ENCODE measurements at regions not wholly inside any gene's neighbourhood (a gene's known extent, or its start where the extent isn't known, plus 50 kb on each side); places are given as distances from the start of the nearest gene placed in this dataset.
"Not testable (repeated sequence)": the region's sequence is repeated elsewhere in the genome, so short reads cannot be mapped to it uniquely, and the experiment has no call there.

- no peaks in the 10 kb centered on the region for H3K4me1 ChIP-seq (ENCODE audit: low read length)
- H3K4me2 ChIP-seq (ENCODE audit: low read length): no peak overlapping the region
- no peak overlapping the region for H2AFZ ChIP-seq (ENCODE audit: low read depth, low read length)
- H3K79me2 ChIP-seq (ENCODE audit: low read length): no peaks in the 10 kb centered on the region
- no peaks in the 10 kb centered on the region for H3K9me3 ChIP-seq (ENCODE audit: insufficient read depth, low read length)
- H3K9ac ChIP-seq (ENCODE audit: low read length): no peak overlapping the region
- TF ChIP-seq CTCF (IDR thresholded peaks at IDR 0.05; ENCODE audit: low read depth, low read length) (no peak), EZH2phosphoT487 (IDR thresholded peaks at IDR 0.05; ENCODE audit: low read depth) (no peak)
- H3K36me3 ChIP-seq (replicated peaks; ENCODE audit: low read depth, low read length): no peaks in the 10 kb centered on the region
- no peak overlapping the region for H3K4me3 ChIP-seq (ENCODE audit: low read length)
- H3K27ac ChIP-seq (ENCODE audit: low read length): no peak overlapping the region
- H4K20me1 ChIP-seq (ENCODE audit: insufficient read depth, low read length): no peaks in the 10 kb centered on the region
- no peaks in the 10 kb centered on the region for H3K27me3 ChIP-seq (ENCODE audit: low read depth, low read length)
Measured at GRCh38 chr14:66330228-66330627, 155.9 kb upstream of the CCDC196 start.

GRCh38 chr14:66330916-66331315, 155.3 kb upstream of the CCDC196 start:
- Histone ChIP-seq H3K27me3 (ENCODE audit: low read depth, low read length) (no peaks in the 10 kb centered on the region), H4K20me1 (ENCODE audit: insufficient read depth, low read length) (no peaks in the 10 kb centered on the region), H2AFZ (ENCODE audit: low read depth, low read length) (no peak overlapping the region), H3K9ac (ENCODE audit: low read length) (no peak overlapping the region), H3K9me3 (ENCODE audit: insufficient read depth, low read length) (no peaks in the 10 kb centered on the region), H3K4me1 (ENCODE audit: low read length) (no peaks in the 10 kb centered on the region), H3K36me3 (replicated peaks; ENCODE audit: low read depth, low read length) (no peaks in the 10 kb centered on the region), H3K79me2 (ENCODE audit: low read length) (no peaks in the 10 kb centered on the region), H3K4me2 (ENCODE audit: low read length) (no peak overlapping the region), H3K4me3 (ENCODE audit: low read length) (no peak overlapping the region), H3K27ac (ENCODE audit: low read length) (no peak overlapping the region)
- TF ChIP-seq CTCF (IDR thresholded peaks at IDR 0.05; ENCODE audit: low read depth, low read length): no peak
- TF ChIP-seq EZH2phosphoT487 (IDR thresholded peaks at IDR 0.05; ENCODE audit: low read depth): no peak

- H3K36me3 ChIP-seq (replicated peaks; ENCODE audit: low read depth, low read length); H3K9ac ChIP-seq (ENCODE audit: low read length); H3K9me3 ChIP-seq (ENCODE audit: insufficient read depth, low read length); H4K20me1 ChIP-seq (ENCODE audit: insufficient read depth, low read length); H3K79me2 ChIP-seq (ENCODE audit: low read length); H3K4me3 ChIP-seq (ENCODE audit: low read length); H3K4me1 ChIP-seq (ENCODE audit: low read length); H3K4me2 ChIP-seq (ENCODE audit: low read length); H3K27ac ChIP-seq (ENCODE audit: low read length); H3K27me3 ChIP-seq (ENCODE audit: low read depth, low read length); H2AFZ ChIP-seq (ENCODE audit: low read depth, low read length): not testable (repeated sequence)
Measured at GRCh38 chr14:66333293-66333692, 152.9 kb upstream of the CCDC196 start.

DNA sequence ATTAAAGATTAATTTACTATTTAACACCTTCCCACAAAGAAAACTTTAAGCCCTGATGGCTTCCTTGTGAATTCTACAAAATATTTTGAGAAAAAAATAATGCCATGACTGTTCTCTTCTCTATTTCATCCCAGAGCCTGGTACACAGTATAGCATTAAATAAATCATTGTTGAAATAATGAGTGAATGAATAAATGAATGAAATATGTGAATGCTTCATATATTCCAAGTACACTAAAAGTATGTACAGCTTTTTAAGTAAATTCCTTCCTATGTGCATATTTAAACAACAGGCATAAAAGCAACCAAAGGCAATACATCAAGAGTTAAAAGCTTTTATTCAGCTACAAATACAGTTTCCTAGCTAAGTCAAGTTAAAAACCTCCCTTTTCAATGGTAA, 144.9 kb upstream of the CCDC196 start:
- Histone ChIP-seq H3K4me2 (ENCODE audit: low read length) (no peak overlapping the region), H3K36me3 (replicated peaks; ENCODE audit: low read depth, low read length) (no peaks in the 10 kb centered on the region), H3K4me1 (ENCODE audit: low read length) (no peaks in the 10 kb centered on the region), H3K9me3 (ENCODE audit: insufficient read depth, low read length) (no peaks in the 10 kb centered on the region), H3K27ac (ENCODE audit: low read length) (no peak overlapping the region), H3K9ac (ENCODE audit: low read length) (no peak overlapping the region), H3K79me2 (ENCODE audit: low read length) (no peaks in the 10 kb centered on the region), H3K4me3 (ENCODE audit: low read length) (no peak overlapping the region), H3K27me3 (ENCODE audit: low read depth, low read length) (no peaks in the 10 kb centered on the region; the same call in 1 of the 2 replicates), H4K20me1 (ENCODE audit: insufficient read depth, low read length) (no peaks in the 10 kb centered on the region), H2AFZ (ENCODE audit: low read depth, low read length) (no peak overlapping the region)
- no peak for TF ChIP-seq CTCF (IDR thresholded peaks at IDR 0.05; ENCODE audit: low read depth, low read length)
- no peak for TF ChIP-seq EZH2phosphoT487 (IDR thresholded peaks at IDR 0.05; ENCODE audit: low read depth)

DNA sequence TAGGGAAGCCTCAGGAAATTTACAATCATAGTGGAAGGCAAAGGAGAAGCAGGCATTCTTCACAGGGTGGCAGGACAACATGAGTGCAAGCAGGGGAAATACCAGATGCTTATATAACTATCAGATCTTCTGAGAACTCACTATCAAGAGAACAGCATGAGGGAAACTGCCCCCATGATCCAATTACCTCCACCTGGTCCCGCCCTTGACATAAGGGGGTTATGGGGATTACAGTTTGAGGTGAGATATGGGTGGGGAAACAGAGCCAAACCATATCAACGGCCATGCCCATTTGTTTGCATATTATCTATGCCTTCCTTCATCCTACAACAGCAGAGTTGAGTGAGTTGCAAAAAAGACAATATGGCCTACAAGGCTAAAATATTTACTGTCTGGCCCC, 140.2 kb upstream of the CCDC196 start:
- no peaks in the 10 kb centered on the region; the same call in 1 of the 2 replicates for H3K27me3 ChIP-seq (ENCODE audit: low read depth, low read length)
- H3K79me2 ChIP-seq (ENCODE audit: low read length): no peaks in the 10 kb centered on the region
- H3K27ac ChIP-seq (ENCODE audit: low read length): no peak overlapping the region
- no peaks in the 10 kb centered on the region for H4K20me1 ChIP-seq (ENCODE audit: insufficient read depth, low read length)
- TF ChIP-seq CTCF (IDR thresholded peaks at IDR 0.05; ENCODE audit: low read depth, low read length): no peak
- TF ChIP-seq EZH2phosphoT487 (IDR thresholded peaks at IDR 0.05; ENCODE audit: low read depth): no peak
- H3K4me2 ChIP-seq (ENCODE audit: low read length): no peak overlapping the region
- H3K36me3 ChIP-seq (replicated peaks; ENCODE audit: low read depth, low read length): no peaks in the 10 kb centered on the region
- H3K4me3 ChIP-seq (ENCODE audit: low read length): no peak overlapping the region
- no peak overlapping the region for H3K9ac ChIP-seq (ENCODE audit: low read length)
- no peak overlapping the region for H2AFZ ChIP-seq (ENCODE audit: low read depth, low read length)
- H3K4me1 ChIP-seq (ENCODE audit: low read length): no peaks in the 10 kb centered on the region
- H3K9me3 ChIP-seq (ENCODE audit: insufficient read depth, low read length): no peaks in the 10 kb centered on the region
